HCT116 (cell line): ENCODE measurements at regions not wholly inside any gene's neighbourhood (a gene's known extent, or its start where the extent isn't known, plus 50 kb on each side); places are given as distances from the start of the nearest gene placed in this dataset.

Source experiments
- ATAC-seq: fragments of 200-7000 bp; cut with Tn5 transposase; 2 replicates; pipeline ENCODE4 v1.9.1; 2020; ENCODE audit warnings: mild to moderate bottlenecking, moderate library complexity
- BruUV-seq: library from RNA; stranded (reverse); fragments of 400-500 nt; replicated peaks from 2 replicates; lab custom pipeline; 2021; lab: Mats Ljungman, UMichigan
- CTCF ChIA-PET: fragments of 300-600 bp; sonication (Branson Sonifier 250); formaldehyde crosslinking; loops from one replicate; lab custom pipeline; 2021; ENCODE audit warnings: antibody characterized with exemption; lab: Charles Lee
- POLR2A ChIA-PET: fragments of 300-600, 350-600 bp; sonication (Branson Sonifier 250); formaldehyde crosslinking; loops from one replicate; lab custom pipeline; 2021; ENCODE audit warnings: antibody characterized with exemption; lab: Charles Lee
- RAD21 ChIA-PET, 2 experiments: fragments of 300-600 bp; sonication (Branson Sonifier 250); formaldehyde crosslinking; loops; one replicate each; lab custom pipeline; 2023; ENCODE audit warnings: low total read pairs in 2 of 2; ENCODE audit not compliant: uncharacterized antibody in 2 of 2, unreplicated experiment in 2 of 2, low non-redundant PET in 1 of 2; lab: Charles Lee
- DNase-seq: peaks from one replicate; pipeline ENCODE4 v3.0.0-alpha.2; 2010; ENCODE audit warnings: low read depth, low spot score
- H2AFZ ChIP-seq: fragments of 200-600 bp; shearing (Covaris generic), sonication (generic); 2 replicates; pipeline ENCODE4 v1.6.1; 2017; ENCODE audit warnings: low read depth, mixed run types, mixed read lengths, antibody characterized with exemption, low read length; ENCODE audit not compliant: poor library complexity, severe bottlenecking
- H3K27ac ChIP-seq: 2 replicates; pipeline ENCODE4 v1.5.1; 2012; ENCODE audit warnings: low read depth, low read length
- H3K27me3 ChIP-seq: fragments of 200-600 bp; sonication (generic); 2 replicates; pipeline ENCODE4 v1.6.1; 2016; ENCODE audit warnings: mixed run types, low read length, mixed read lengths; ENCODE audit not compliant: insufficient read depth
- H3K36me3 ChIP-seq, 2 experiments: fragments of 200-500 bp in 1 of 2; fragments of 200-600 bp in 1 of 2; sonication (Bioruptor generic) in 1 of 2; sonication (generic) in 1 of 2; 2 replicates each; pipeline versions ENCODE4 v1.5.1 to v1.6.1; 2014 to 2016; ENCODE audit warnings: low read length in 2 of 2, inconsistent platforms in 1 of 2, mixed read lengths in 1 of 2, mixed run types in 1 of 2; ENCODE audit not compliant: insufficient read depth in 2 of 2, control insufficient read depth in 1 of 2
- H3K4me1 ChIP-seq, 2 experiments: fragments of 200-600 bp in 1 of 2; sonication (generic) in 1 of 2; 2 replicates each; pipeline versions ENCODE4 v1.5.1 to v1.6.1; 2012 to 2017; ENCODE audit warnings: low read length in 2 of 2, inconsistent platforms in 1 of 2, mild to moderate bottlenecking in 1 of 2, mixed read lengths in 1 of 2, mixed run types in 1 of 2, moderate library complexity in 1 of 2; ENCODE audit not compliant: insufficient read depth in 2 of 2, control insufficient read depth in 1 of 2
- H3K4me2 ChIP-seq: fragments of 200-600 bp; sonication (generic); 2 replicates; pipeline ENCODE4 v1.6.1; 2017; ENCODE audit warnings: mixed run types, low read length, mixed read lengths
- H3K4me3 ChIP-seq, 2 experiments: fragments of 200-600 bp in 1 of 2; sonication (generic) in 1 of 2; replicated peaks in 1 of 2; 2 replicates each; pipeline ENCODE4 v1.5.1; 2011 to 2016; ENCODE audit warnings: low read length in 2 of 2, control low read depth in 1 of 2, low read depth in 1 of 2, mild to moderate bottlenecking in 1 of 2, mixed read lengths in 1 of 2, mixed run types in 1 of 2
- H3K79me2 ChIP-seq: fragments of 200-600 bp; sonication (generic); 2 replicates; pipeline ENCODE4 v1.6.1; 2017; ENCODE audit warnings: mild to moderate bottlenecking, mixed run types, low read length, moderate library complexity, mixed read lengths; ENCODE audit not compliant: insufficient read depth
- H3K9ac ChIP-seq: fragments of 200-600 bp; sonication (generic); 2 replicates; pipeline ENCODE4 v1.6.1; 2016; ENCODE audit warnings: low read length, mixed read lengths
- H3K9me2 ChIP-seq: fragments of 200-600 bp; sonication (generic), shearing (Covaris generic); 2 replicates; pipeline ENCODE4 v1.6.1; 2017; ENCODE audit warnings: mixed run types, mild to moderate bottlenecking, moderate library complexity; ENCODE audit not compliant: insufficient read depth
- H3K9me3 ChIP-seq, 2 experiments: fragments of 200-500 bp in 1 of 2; fragments of 200-600 bp in 1 of 2; sonication (Bioruptor generic) in 1 of 2; sonication (generic) in 1 of 2; 2 replicates each; pipeline ENCODE4 v1.6.1; 2014 to 2017; ENCODE audit warnings: low read length in 2 of 2, mixed read lengths in 2 of 2, inconsistent platforms in 1 of 2, low read depth in 1 of 2, mild to moderate bottlenecking in 1 of 2, mixed run types in 1 of 2, moderate library complexity in 1 of 2; ENCODE audit not compliant: control insufficient read depth in 1 of 2, insufficient read depth in 1 of 2
- H4K20me1 ChIP-seq: fragments of 200-600 bp; sonication (generic), shearing (Covaris generic); 2 replicates; pipeline ENCODE4 v1.6.1; 2017; ENCODE audit warnings: mixed run types, mild to moderate bottlenecking, moderate library complexity; ENCODE audit not compliant: insufficient read depth
- CBX3 ChIP-seq: IDR thresholded peaks from 2 replicates; pipeline ENCODE4 v1.6.1; 2012; ENCODE audit warnings: low read depth
- EGR1 ChIP-seq: IDR thresholded peaks from 2 replicates; pipeline ENCODE4 v1.6.1; 2012; ENCODE audit warnings: low read depth
- ELF1 ChIP-seq: IDR thresholded peaks from 2 replicates; pipeline ENCODE4 v1.6.1; 2012; ENCODE audit warnings: low read depth, borderline replicate concordance
- EZH2phosphoT487 ChIP-seq: fragments of 200-600 bp; IDR thresholded peaks from 2 replicates; pipeline ENCODE4 v1.6.1; 2018; ENCODE audit warnings: antibody characterized with exemption, borderline replicate concordance
- JUND ChIP-seq: IDR thresholded peaks from 2 replicates; pipeline ENCODE4 v1.6.1; 2012
- POLR2A ChIP-seq: IDR thresholded peaks from 2 replicates; pipeline ENCODE4 v1.7.0; 2011; ENCODE audit warnings: borderline replicate concordance; ENCODE audit not compliant: insufficient read depth, insufficient read length; ENCODE audit errors: extremely low read depth
- RAD21 ChIP-seq: IDR thresholded peaks from 2 replicates; pipeline ENCODE4 v1.6.1; 2012; ENCODE audit warnings: low read depth, mild to moderate bottlenecking
- SP1 ChIP-seq: IDR thresholded peaks from 2 replicates; pipeline ENCODE4 v1.6.1; 2012; ENCODE audit warnings: low read depth
- TCF7L2 ChIP-seq: IDR thresholded peaks from 2 replicates; pipeline ENCODE4 v1.7.0; 2011; ENCODE audit warnings: borderline replicate concordance, inconsistent platforms; ENCODE audit not compliant: insufficient read depth, insufficient read length; ENCODE audit errors: extremely low read depth
- YY1 ChIP-seq: IDR thresholded peaks from 2 replicates; pipeline ENCODE4 v1.6.1; 2011; ENCODE audit warnings: low read length, low read depth, moderate library complexity, mild to moderate bottlenecking; ENCODE audit not compliant: insufficient replicate concordance; ENCODE audit errors: extremely low read depth
- ZFX ChIP-seq: fragments of 450-650 bp; IDR thresholded peaks from 2 replicates; pipeline ENCODE4 v1.6.1; 2017
- intact Hi-C: fragments of 100-400 bp; cut with micrococcal nuclease; formaldehyde crosslinking; loops from 2 replicates; pipeline ENCODE4 v1.10.0; 2022
- TF ChIP-seq, protein P1 (sequence below): IDR thresholded peaks from 2 replicates; pipeline ENCODE4 v1.6.1; 2011; ENCODE audit warnings: mild to moderate bottlenecking, low read length, moderate library complexity; ENCODE audit not compliant: insufficient replicate concordance; ENCODE audit errors: extremely low read depth
- TF ChIP-seq, protein P2 (sequence below), 3 experiments: fragments of 200-600 bp in 1 of 3; sonication (generic) in 1 of 3; IDR thresholded peaks in 2 of 3; conservative IDR thresholded peaks in 1 of 3; 2 replicates each; pipeline ENCODE4 v1.5.1; 2012 to 2017; ENCODE audit warnings: low read depth in 2 of 3, low read length in 2 of 3, antibody characterized with exemption in 1 of 3, borderline replicate concordance in 1 of 3, control low read depth in 1 of 3, mild to moderate bottlenecking in 1 of 3, mixed read lengths in 1 of 3, mixed run types in 1 of 3, moderate library complexity in 1 of 3; ENCODE audit not compliant: insufficient read depth in 1 of 3

DNA sequence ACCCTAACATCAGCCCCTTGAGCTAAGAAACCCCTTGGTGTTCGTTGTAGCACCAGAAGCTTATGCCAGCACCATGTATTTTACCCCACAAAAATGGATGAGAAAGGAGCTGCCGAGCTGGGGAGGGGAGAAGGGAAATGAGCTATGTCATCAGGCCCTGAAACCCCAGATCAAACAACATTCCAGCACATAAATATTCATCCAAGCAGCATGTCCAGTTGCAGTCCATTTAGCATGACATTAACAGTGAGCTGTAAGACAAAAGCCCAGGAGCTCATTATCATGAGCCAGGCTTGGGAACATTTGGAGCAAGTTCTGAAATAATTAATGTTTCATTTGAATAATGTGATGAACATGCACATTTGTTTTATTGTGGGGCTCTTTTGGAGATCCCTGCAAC, 630.1 kb upstream of the TMEM132C start:
- CTCF ChIA-PET: no interaction called here
- RAD21 ChIA-PET: no interaction called here
- Histone ChIP-seq H3K9me2 (no peaks in the 10 kb centered on the region), H3K27me3 (no peaks in the 10 kb centered on the region), H3K36me3 (no peaks in the 10 kb centered on the region), H3K4me1 (no peaks in the 10 kb centered on the region), H3K9ac (no peak overlapping the region), H3K9me3 (peaks cover 3 to 13% of the 10 kb centered on the region in 2 experiments; a peak in 2 of 4 replicates), H3K4me3 (no peak overlapping the region), H3K27ac (no peak overlapping the region), H2AFZ (no peak overlapping the region), H3K4me2 (no peak overlapping the region), H4K20me1 (no peaks in the 10 kb centered on the region), H3K79me2 (no peaks in the 10 kb centered on the region)
- intact Hi-C loops: no loop called here
- ATAC-seq: no peak
- BruUV-seq: no TSS peak
- POLR2A ChIA-PET: no interaction called here
- DNase-seq: no peak
- no peak for TF ChIP-seq POLR2A
- no peak for TF ChIP-seq ZFX
- no peak for TF ChIP-seq EZH2phosphoT487
- no peak for TF ChIP-seq TCF7L2
- TF ChIP-seq, protein P1, sequence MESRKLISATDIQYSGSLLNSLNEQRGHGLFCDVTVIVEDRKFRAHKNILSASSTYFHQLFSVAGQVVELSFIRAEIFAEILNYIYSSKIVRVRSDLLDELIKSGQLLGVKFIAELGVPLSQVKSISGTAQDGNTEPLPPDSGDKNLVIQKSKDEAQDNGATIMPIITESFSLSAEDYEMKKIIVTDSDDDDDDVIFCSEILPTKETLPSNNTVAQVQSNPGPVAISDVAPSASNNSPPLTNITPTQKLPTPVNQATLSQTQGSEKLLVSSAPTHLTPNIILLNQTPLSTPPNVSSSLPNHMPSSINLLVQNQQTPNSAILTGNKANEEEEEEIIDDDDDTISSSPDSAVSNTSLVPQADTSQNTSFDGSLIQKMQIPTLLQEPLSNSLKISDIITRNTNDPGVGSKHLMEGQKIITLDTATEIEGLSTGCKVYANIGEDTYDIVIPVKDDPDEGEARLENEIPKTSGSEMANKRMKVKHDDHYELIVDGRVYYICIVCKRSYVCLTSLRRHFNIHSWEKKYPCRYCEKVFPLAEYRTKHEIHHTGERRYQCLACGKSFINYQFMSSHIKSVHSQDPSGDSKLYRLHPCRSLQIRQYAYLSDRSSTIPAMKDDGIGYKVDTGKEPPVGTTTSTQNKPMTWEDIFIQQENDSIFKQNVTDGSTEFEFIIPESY: no peak
- no peak for TF ChIP-seq SP1
- TF ChIP-seq EGR1: no peak
- TF ChIP-seq ELF1: no peak
- no peak for TF ChIP-seq RAD21
- TF ChIP-seq CBX3: no peak
- no peak for TF ChIP-seq YY1
- TF ChIP-seq, protein P2, sequence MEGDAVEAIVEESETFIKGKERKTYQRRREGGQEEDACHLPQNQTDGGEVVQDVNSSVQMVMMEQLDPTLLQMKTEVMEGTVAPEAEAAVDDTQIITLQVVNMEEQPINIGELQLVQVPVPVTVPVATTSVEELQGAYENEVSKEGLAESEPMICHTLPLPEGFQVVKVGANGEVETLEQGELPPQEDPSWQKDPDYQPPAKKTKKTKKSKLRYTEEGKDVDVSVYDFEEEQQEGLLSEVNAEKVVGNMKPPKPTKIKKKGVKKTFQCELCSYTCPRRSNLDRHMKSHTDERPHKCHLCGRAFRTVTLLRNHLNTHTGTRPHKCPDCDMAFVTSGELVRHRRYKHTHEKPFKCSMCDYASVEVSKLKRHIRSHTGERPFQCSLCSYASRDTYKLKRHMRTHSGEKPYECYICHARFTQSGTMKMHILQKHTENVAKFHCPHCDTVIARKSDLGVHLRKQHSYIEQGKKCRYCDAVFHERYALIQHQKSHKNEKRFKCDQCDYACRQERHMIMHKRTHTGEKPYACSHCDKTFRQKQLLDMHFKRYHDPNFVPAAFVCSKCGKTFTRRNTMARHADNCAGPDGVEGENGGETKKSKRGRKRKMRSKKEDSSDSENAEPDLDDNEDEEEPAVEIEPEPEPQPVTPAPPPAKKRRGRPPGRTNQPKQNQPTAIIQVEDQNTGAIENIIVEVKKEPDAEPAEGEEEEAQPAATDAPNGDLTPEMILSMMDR (IDR thresholded peaks at IDR 0.05 in 2 of 3, conservative IDR thresholded peaks at IDR 0.05 in 1 of 3; ENCODE audit: borderline replicate concordance in 1 of 3, insufficient read depth in 1 of 3, low read depth in 2 of 3, low read length in 2 of 3): no peak
- no peak for TF ChIP-seq JUND
